ENCODE measurements at regions not wholly inside any gene's neighbourhood (a gene's known extent, or its start where the extent isn't known, plus 50 kb on each side); places are given as distances from the start of the nearest gene placed in this dataset.

GRCh38 chr5:122541388-122541787 lies 229.4 kb downstream of the SNCAIP start:
- TF ChIP-seq, protein P1, sequence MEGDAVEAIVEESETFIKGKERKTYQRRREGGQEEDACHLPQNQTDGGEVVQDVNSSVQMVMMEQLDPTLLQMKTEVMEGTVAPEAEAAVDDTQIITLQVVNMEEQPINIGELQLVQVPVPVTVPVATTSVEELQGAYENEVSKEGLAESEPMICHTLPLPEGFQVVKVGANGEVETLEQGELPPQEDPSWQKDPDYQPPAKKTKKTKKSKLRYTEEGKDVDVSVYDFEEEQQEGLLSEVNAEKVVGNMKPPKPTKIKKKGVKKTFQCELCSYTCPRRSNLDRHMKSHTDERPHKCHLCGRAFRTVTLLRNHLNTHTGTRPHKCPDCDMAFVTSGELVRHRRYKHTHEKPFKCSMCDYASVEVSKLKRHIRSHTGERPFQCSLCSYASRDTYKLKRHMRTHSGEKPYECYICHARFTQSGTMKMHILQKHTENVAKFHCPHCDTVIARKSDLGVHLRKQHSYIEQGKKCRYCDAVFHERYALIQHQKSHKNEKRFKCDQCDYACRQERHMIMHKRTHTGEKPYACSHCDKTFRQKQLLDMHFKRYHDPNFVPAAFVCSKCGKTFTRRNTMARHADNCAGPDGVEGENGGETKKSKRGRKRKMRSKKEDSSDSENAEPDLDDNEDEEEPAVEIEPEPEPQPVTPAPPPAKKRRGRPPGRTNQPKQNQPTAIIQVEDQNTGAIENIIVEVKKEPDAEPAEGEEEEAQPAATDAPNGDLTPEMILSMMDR (tag by site-specific recombination; IDR thresholded peaks at IDR 0.05), result no peak
- TF ChIP-seq REST (tag by site-specific recombination; IDR thresholded peaks at IDR 0.05), result no peak
- no peak for TF ChIP-seq KLF9 (tag by site-specific recombination; IDR thresholded peaks at IDR 0.05; ENCODE audit: low read depth)
- TF ChIP-seq, protein P2, sequence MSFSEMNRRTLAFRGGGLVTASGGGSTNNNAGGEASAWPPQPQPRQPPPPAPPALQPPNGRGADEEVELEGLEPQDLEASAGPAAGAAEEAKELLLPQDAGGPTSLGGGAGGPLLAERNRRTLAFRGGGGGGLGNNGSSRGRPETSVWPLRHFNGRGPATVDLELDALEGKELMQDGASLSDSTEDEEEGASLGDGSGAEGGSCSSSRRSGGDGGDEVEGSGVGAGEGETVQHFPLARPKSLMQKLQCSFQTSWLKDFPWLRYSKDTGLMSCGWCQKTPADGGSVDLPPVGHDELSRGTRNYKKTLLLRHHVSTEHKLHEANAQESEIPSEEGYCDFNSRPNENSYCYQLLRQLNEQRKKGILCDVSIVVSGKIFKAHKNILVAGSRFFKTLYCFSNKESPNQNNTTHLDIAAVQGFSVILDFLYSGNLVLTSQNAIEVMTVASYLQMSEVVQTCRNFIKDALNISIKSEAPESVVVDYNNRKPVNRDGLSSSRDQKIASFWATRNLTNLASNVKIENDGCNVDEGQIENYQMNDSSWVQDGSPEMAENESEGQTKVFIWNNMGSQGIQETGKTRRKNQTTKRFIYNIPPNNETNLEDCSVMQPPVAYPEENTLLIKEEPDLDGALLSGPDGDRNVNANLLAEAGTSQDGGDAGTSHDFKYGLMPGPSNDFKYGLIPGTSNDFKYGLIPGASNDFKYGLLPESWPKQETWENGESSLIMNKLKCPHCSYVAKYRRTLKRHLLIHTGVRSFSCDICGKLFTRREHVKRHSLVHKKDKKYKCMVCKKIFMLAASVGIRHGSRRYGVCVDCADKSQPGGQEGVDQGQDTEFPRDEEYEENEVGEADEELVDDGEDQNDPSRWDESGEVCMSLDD (tag by site-specific recombination; IDR thresholded peaks at IDR 0.05), result no peak

Data from HEK293 (cell line).